ENCODE measurements at regions not wholly inside any gene's neighbourhood (a gene's known extent, or its start where the extent isn't known, plus 50 kb on each side); places are given as distances from the start of the nearest gene placed in this dataset.

GRCh38 chr2:185338104-185338503 is 400.5 kb upstream of the FSIP2 start:
- DNase-seq: no peak

GRCh38 chr2:185347445-185347844 is 391.2 kb upstream of the FSIP2 start:
- H3K4me3 ChIP-seq: no peak overlapping the region
- H3K9me3 ChIP-seq: no peaks in the 10 kb centered on the region
- H3K4me1 ChIP-seq: no peaks in the 10 kb centered on the region
- no peak overlapping the region for H3K27ac ChIP-seq
- no peaks in the 10 kb centered on the region for H3K27me3 ChIP-seq
- 44 to 48% methylated on average over 2 of the region's 2 CpGs for WGBS, 2 donors
- no peaks in the 10 kb centered on the region for H3K36me3 ChIP-seq
- TF ChIP-seq CTCF (IDR thresholded peaks at IDR 0.05): no peak
- no peak for TF ChIP-seq POLR2AphosphoS5 (IDR thresholded peaks at IDR 0.05)
- TF ChIP-seq POLR2A (IDR thresholded peaks at IDR 0.05): no peak
- no peak for TF ChIP-seq EP300 (IDR thresholded peaks at IDR 0.05)
- peak in 1 of 2 donors; percentile 2 for DNase-seq
- no peak for ATAC-seq (ENCODE audit: low FRiP score in 2 of 2)

More at GRCh38 chr2:185338104-185338503, 400.5 kb upstream of the FSIP2 start:
- H3K36me3 ChIP-seq: no peaks in the 10 kb centered on the region
- H3K27me3 ChIP-seq: no peaks in the 10 kb centered on the region
- WGBS, 2 donors: 94 to 100% methylated on average over 1 to 2 of the region's 2 CpGs
- H3K4me3 ChIP-seq: no peak overlapping the region
- H3K9me3 ChIP-seq: peaks cover 0 to 4% (median 0%) of the 10 kb centered on the region in 4 donors
- ATAC-seq (ENCODE audit: low FRiP score in 2 of 2): no peak
- TF ChIP-seq EP300 (IDR thresholded peaks at IDR 0.05) (no peak), POLR2AphosphoS5 (IDR thresholded peaks at IDR 0.05) (no peak), POLR2A (IDR thresholded peaks at IDR 0.05) (no peak), CTCF (IDR thresholded peaks at IDR 0.05) (no peak)
- H3K27ac ChIP-seq: no peak overlapping the region
- no peaks in the 10 kb centered on the region for H3K4me1 ChIP-seq

- no peak for DNase-seq
- no peaks in the 10 kb centered on the region for H3K9me3 ChIP-seq
- no peak for ATAC-seq (ENCODE audit: low FRiP score in 2 of 2)
- H3K27me3 ChIP-seq: no peaks in the 10 kb centered on the region
- no peaks in the 10 kb centered on the region for H3K36me3 ChIP-seq
- H3K4me3 ChIP-seq: no peak overlapping the region
- TF ChIP-seq EP300 (IDR thresholded peaks at IDR 0.05): no peak
- 83 to 86% methylated on average over 3 of the region's 3 CpGs for WGBS, 2 donors
- H3K4me1 ChIP-seq: no peaks in the 10 kb centered on the region
- H3K27ac ChIP-seq: no peak overlapping the region
Observed at GRCh38 chr2:185360776-185361175, 377.8 kb upstream of the FSIP2 start.

- WGBS, 2 donors: 74 to 80% methylated on average over 3 of the region's 3 CpGs
Observed at GRCh38 chr2:185372188-185372587, 366.4 kb upstream of the FSIP2 start.

GRCh38 chr2:185373229-185373628 is 365.4 kb upstream of the FSIP2 start:
- WGBS, 2 donors: 77 to 92% methylated on average over 2 of the region's 2 CpGs
- Histone ChIP-seq H3K4me3 (no peak overlapping the region), H3K27me3 (no peaks in the 10 kb centered on the region), H3K4me1 (no peaks in the 10 kb centered on the region), H3K27ac (no peak overlapping the region), H3K9me3 (peaks cover 0 to 4% (median 0%) of the 10 kb centered on the region in 4 donors), H3K36me3 (no peaks in the 10 kb centered on the region)
- ATAC-seq (ENCODE audit: low FRiP score in 2 of 2): no peak
- TF ChIP-seq POLR2AphosphoS5 (IDR thresholded peaks at IDR 0.05): no peak
- TF ChIP-seq EP300 (IDR thresholded peaks at IDR 0.05): no peak
- no peak for DNase-seq

More at GRCh38 chr2:185372188-185372587, 366.4 kb upstream of the FSIP2 start:
- Histone ChIP-seq H3K27me3 (no peaks in the 10 kb centered on the region), H3K4me1 (no peaks in the 10 kb centered on the region), H3K4me3 (no peak overlapping the region), H3K9me3 (peaks cover 0 to 3% (median 0%) of the 10 kb centered on the region in 4 donors), H3K27ac (no peak overlapping the region), H3K36me3 (no peaks in the 10 kb centered on the region)
- ATAC-seq (ENCODE audit: low FRiP score in 2 of 2) (no peak), DNase-seq (no peak)
- TF ChIP-seq CTCF (IDR thresholded peaks at IDR 0.05) (no peak), EP300 (IDR thresholded peaks at IDR 0.05) (no peak), POLR2A (IDR thresholded peaks at IDR 0.05) (no peak)

- Histone ChIP-seq H3K27me3 (no peaks in the 10 kb centered on the region), H3K27ac (no peak overlapping the region), H3K9me3 (peaks cover 0 to 4% (median 0%) of the 10 kb centered on the region in 4 donors), H3K4me1 (no peaks in the 10 kb centered on the region), H3K4me3 (no peak overlapping the region), H3K36me3 (no peaks in the 10 kb centered on the region)
- 70 to 74% methylated on average over 2 of the region's 2 CpGs for WGBS, 2 donors
- ATAC-seq (ENCODE audit: low FRiP score in 2 of 2) (no peak), DNase-seq (no peak)
- TF ChIP-seq POLR2A (IDR thresholded peaks at IDR 0.05) (no peak), EP300 (IDR thresholded peaks at IDR 0.05) (no peak), POLR2AphosphoS5 (IDR thresholded peaks at IDR 0.05) (no peak)
Observed at GRCh38 chr2:185374878-185375277, 363.7 kb upstream of the FSIP2 start.

Data from upper lobe of left lung (tissue), 6 donors.